ENCODE measurements at regions not wholly inside any gene's neighbourhood (a gene's known extent, or its start where the extent isn't known, plus 50 kb on each side); places are given as distances from the start of the nearest gene placed in this dataset.

- Histone ChIP-seq H3K4me1 (ENCODE audit: control insufficient read depth, insufficient read depth, low read length, poor library complexity, severe bottlenecking) (peaks cover 3% of the 10 kb centered on the region), H3K4me3 (ENCODE audit: extremely low read depth, insufficient read depth, low read length, poor library complexity, severe bottlenecking) (no peak overlapping the region), H3K9me3 (ENCODE audit: control insufficient read depth, low read length) (no peaks in the 10 kb centered on the region), H3K27ac (ENCODE audit: low read depth, low read length, severe bottlenecking) (no peak overlapping the region), H3K36me3 (ENCODE audit: control insufficient read depth, insufficient read depth, low read length) (no peaks in the 10 kb centered on the region)
- WGBS, 2 experiments (ENCODE audit: insufficient coverage in 2 of 2), result 100% methylated on average over 2 of the region's 3 CpGs
Observed at GRCh38 chr5:38069360-38069759, 189.0 kb upstream of the EGFLAM start.

GRCh38 chr5:38060354-38060753 lies 198.0 kb upstream of the EGFLAM start:
- 92 to 94% methylated on average over 2 of the region's 2 CpGs for WGBS, 2 experiments (ENCODE audit: insufficient coverage in 2 of 2)
- Histone ChIP-seq H3K36me3 (ENCODE audit: control insufficient read depth, insufficient read depth, low read length) (no peaks in the 10 kb centered on the region), H3K4me3 (ENCODE audit: extremely low read depth, insufficient read depth, low read length, poor library complexity, severe bottlenecking) (no peak overlapping the region)

GRCh38 chr5:38059876-38060275 lies 198.5 kb upstream of the EGFLAM start:
- WGBS, 2 experiments (ENCODE audit: insufficient coverage in 2 of 2), result 40 to 85% methylated on average over 1 to 2 of the region's 6 CpGs
- peaks cover 11% of the 10 kb centered on the region for H3K4me1 ChIP-seq (ENCODE audit: control insufficient read depth, insufficient read depth, low read length, poor library complexity, severe bottlenecking)

More at GRCh38 chr5:38060354-38060753, 198.0 kb upstream of the EGFLAM start:
- peaks cover 11% of the 10 kb centered on the region for H3K4me1 ChIP-seq (ENCODE audit: control insufficient read depth, insufficient read depth, low read length, poor library complexity, severe bottlenecking)
- H3K27ac ChIP-seq (ENCODE audit: low read depth, low read length, severe bottlenecking), result no peak overlapping the region
- no peaks in the 10 kb centered on the region for H3K9me3 ChIP-seq (ENCODE audit: control insufficient read depth, low read length)

GRCh38 chr5:38051711-38052511 lies 206.4 kb upstream of the EGFLAM start:
- H3K36me3 ChIP-seq (ENCODE audit: control insufficient read depth, insufficient read depth, low read length), result no peaks in the 10 kb centered on the region
- H3K4me1 ChIP-seq (ENCODE audit: control insufficient read depth, insufficient read depth, low read length, poor library complexity, severe bottlenecking), result peaks cover 4% of the 10 kb centered on the region
- H3K4me3 ChIP-seq (ENCODE audit: extremely low read depth, insufficient read depth, low read length, poor library complexity, severe bottlenecking), result no peak overlapping the region
- H3K27ac ChIP-seq (ENCODE audit: low read depth, low read length, severe bottlenecking), result no peak overlapping the region
- H3K9me3 ChIP-seq (ENCODE audit: control insufficient read depth, low read length), result no peaks in the 10 kb centered on the region
- 82 to 85% methylated on average over 6 to 9 of the region's 12 CpGs for WGBS, 2 experiments (ENCODE audit: insufficient coverage in 2 of 2)

More at GRCh38 chr5:38059876-38060275, 198.5 kb upstream of the EGFLAM start:
- Histone ChIP-seq H3K9me3 (ENCODE audit: control insufficient read depth, low read length) (no peaks in the 10 kb centered on the region), H3K36me3 (ENCODE audit: control insufficient read depth, insufficient read depth, low read length) (no peaks in the 10 kb centered on the region), H3K4me3 (ENCODE audit: extremely low read depth, insufficient read depth, low read length, poor library complexity, severe bottlenecking) (no peak overlapping the region), H3K27ac (ENCODE audit: low read depth, low read length, severe bottlenecking) (no peak overlapping the region)

- Histone ChIP-seq H3K4me3 (ENCODE audit: extremely low read depth, insufficient read depth, low read length, poor library complexity, severe bottlenecking) (no peak overlapping the region), H3K4me1 (ENCODE audit: control insufficient read depth, insufficient read depth, low read length, poor library complexity, severe bottlenecking) (peaks cover 4% of the 10 kb centered on the region), H3K36me3 (ENCODE audit: control insufficient read depth, insufficient read depth, low read length) (no peaks in the 10 kb centered on the region), H3K27ac (ENCODE audit: low read depth, low read length, severe bottlenecking) (no peak overlapping the region), H3K9me3 (ENCODE audit: control insufficient read depth, low read length) (no peaks in the 10 kb centered on the region)
- 67 to 100% methylated on average over 1 to 2 of the region's 3 CpGs for WGBS, 2 experiments (ENCODE audit: insufficient coverage in 2 of 2)
Observed at GRCh38 chr5:38048400-38048799, 208.6 kb upstream of the GDNF start.

- Histone ChIP-seq H3K27ac (ENCODE audit: low read depth, low read length, severe bottlenecking) (no peak overlapping the region), H3K4me3 (ENCODE audit: extremely low read depth, insufficient read depth, low read length, poor library complexity, severe bottlenecking) (no peak overlapping the region), H3K36me3 (ENCODE audit: control insufficient read depth, insufficient read depth, low read length) (no peaks in the 10 kb centered on the region), H3K4me1 (ENCODE audit: control insufficient read depth, insufficient read depth, low read length, poor library complexity, severe bottlenecking) (no peaks in the 10 kb centered on the region), H3K9me3 (ENCODE audit: control insufficient read depth, low read length) (no peaks in the 10 kb centered on the region)
- 92 to 98% methylated on average over 7 of the region's 7 CpGs for WGBS, 2 experiments (ENCODE audit: insufficient coverage in 2 of 2)
Observed at GRCh38 chr5:38046103-38046502, 206.3 kb upstream of the GDNF start.

GRCh38 chr5:38045446-38045845 lies 205.6 kb upstream of the GDNF start:
- 100% methylated on average over 1 of the region's 1 CpG; no CpG with 5 or more reads in 1 of the 2 experiments for WGBS, 2 experiments (ENCODE audit: insufficient coverage in 2 of 2)
- Histone ChIP-seq H3K4me1 (ENCODE audit: control insufficient read depth, insufficient read depth, low read length, poor library complexity, severe bottlenecking) (no peaks in the 10 kb centered on the region), H3K4me3 (ENCODE audit: extremely low read depth, insufficient read depth, low read length, poor library complexity, severe bottlenecking) (no peak overlapping the region), H3K9me3 (ENCODE audit: control insufficient read depth, low read length) (no peaks in the 10 kb centered on the region), H3K27ac (ENCODE audit: low read depth, low read length, severe bottlenecking) (no peak overlapping the region), H3K36me3 (ENCODE audit: control insufficient read depth, insufficient read depth, low read length) (no peaks in the 10 kb centered on the region)

- WGBS, 2 experiments (ENCODE audit: insufficient coverage in 2 of 2), result no CpG with 5 or more reads among the region's 3 CpGs
- Histone ChIP-seq H3K36me3 (ENCODE audit: control insufficient read depth, insufficient read depth, low read length) (no peaks in the 10 kb centered on the region), H3K4me3 (ENCODE audit: extremely low read depth, insufficient read depth, low read length, poor library complexity, severe bottlenecking) (no peak overlapping the region), H3K4me1 (ENCODE audit: control insufficient read depth, insufficient read depth, low read length, poor library complexity, severe bottlenecking) (no peaks in the 10 kb centered on the region), H3K27ac (ENCODE audit: low read depth, low read length, severe bottlenecking) (no peak overlapping the region), H3K9me3 (ENCODE audit: control insufficient read depth, low read length) (no peaks in the 10 kb centered on the region)
Observed at GRCh38 chr5:38039826-38040225, 200.0 kb upstream of the GDNF start.

GRCh38 chr5:38039091-38039490 lies 199.2 kb upstream of the GDNF start:
- no peaks in the 10 kb centered on the region for H3K9me3 ChIP-seq (ENCODE audit: control insufficient read depth, low read length)
- WGBS, 2 experiments (ENCODE audit: insufficient coverage in 2 of 2), result 71% methylated on average over 1 of the region's 2 CpGs; no CpG with 5 or more reads in 1 of the 2 experiments
- H3K4me3 ChIP-seq (ENCODE audit: extremely low read depth, insufficient read depth, low read length, poor library complexity, severe bottlenecking), result no peak overlapping the region
- H3K4me1 ChIP-seq (ENCODE audit: control insufficient read depth, insufficient read depth, low read length, poor library complexity, severe bottlenecking), result no peaks in the 10 kb centered on the region
- H3K27ac ChIP-seq (ENCODE audit: low read depth, low read length, severe bottlenecking), result no peak overlapping the region
- no peaks in the 10 kb centered on the region for H3K36me3 ChIP-seq (ENCODE audit: control insufficient read depth, insufficient read depth, low read length)

- no peaks in the 10 kb centered on the region for H3K36me3 ChIP-seq (ENCODE audit: control insufficient read depth, insufficient read depth, low read length)
- no peak overlapping the region for H3K4me3 ChIP-seq (ENCODE audit: extremely low read depth, insufficient read depth, low read length, poor library complexity, severe bottlenecking)
- WGBS, 2 experiments (ENCODE audit: insufficient coverage in 2 of 2), result no CpG with 5 or more reads among the region's 4 CpGs
- no peaks in the 10 kb centered on the region for H3K9me3 ChIP-seq (ENCODE audit: control insufficient read depth, low read length)
- no peak overlapping the region for H3K27ac ChIP-seq (ENCODE audit: low read depth, low read length, severe bottlenecking)
- H3K4me1 ChIP-seq (ENCODE audit: control insufficient read depth, insufficient read depth, low read length, poor library complexity, severe bottlenecking), result no peaks in the 10 kb centered on the region
Observed at GRCh38 chr5:38036765-38037164, 196.9 kb upstream of the GDNF start.

GRCh38 chr5:38032149-38032548 lies 192.3 kb upstream of the GDNF start:
- H3K4me3 ChIP-seq (ENCODE audit: extremely low read depth, insufficient read depth, low read length, poor library complexity, severe bottlenecking), result no peak overlapping the region
- H3K4me1 ChIP-seq (ENCODE audit: control insufficient read depth, insufficient read depth, low read length, poor library complexity, severe bottlenecking), result no peaks in the 10 kb centered on the region
- H3K36me3 ChIP-seq (ENCODE audit: control insufficient read depth, insufficient read depth, low read length), result no peaks in the 10 kb centered on the region
- no peak overlapping the region for H3K27ac ChIP-seq (ENCODE audit: low read depth, low read length, severe bottlenecking)
- H3K9me3 ChIP-seq (ENCODE audit: control insufficient read depth, low read length), result no peaks in the 10 kb centered on the region
- 83% methylated on average over 1 of the region's 1 CpG; no CpG with 5 or more reads in 1 of the 2 experiments for WGBS, 2 experiments (ENCODE audit: insufficient coverage in 2 of 2)

All from mesodermal cell (in vitro differentiated cells).